ENCODE measurements at regions not wholly inside any gene's neighbourhood (a gene's known extent, or its start where the extent isn't known, plus 50 kb on each side); places are given as distances from the start of the nearest gene placed in this dataset.
"Not testable (repeated sequence)": the region's sequence is repeated elsewhere in the genome, so short reads cannot be mapped to it uniquely, and the experiment has no call there.

DNA sequence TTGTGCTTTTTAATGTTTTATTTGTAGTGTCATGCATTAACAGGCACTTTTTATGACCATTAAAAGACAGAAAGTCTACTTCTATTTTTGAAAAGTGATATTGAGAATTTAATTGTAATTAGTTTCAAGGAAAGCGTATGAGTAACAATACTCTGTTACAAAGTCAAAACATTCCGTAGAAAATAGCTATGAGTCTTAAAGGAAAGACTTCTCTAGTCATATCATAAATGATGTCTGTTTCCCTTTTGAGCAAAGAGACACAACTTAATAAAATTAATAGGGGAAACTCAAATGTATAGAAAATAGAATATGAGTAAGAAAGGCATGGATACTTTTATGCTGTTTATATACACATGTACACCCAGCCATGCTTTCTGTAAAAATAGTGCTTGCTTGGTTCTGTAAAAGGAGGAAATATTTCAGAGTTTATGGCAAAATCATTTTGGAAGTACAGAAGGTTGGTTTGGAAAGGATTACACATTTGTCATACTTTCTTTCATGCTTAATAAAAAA, 107.8 kb upstream of the AHI1 start:
- Histone ChIP-seq H3K4me1 (ENCODE audit: insufficient read depth, low read length, severe bottlenecking) (no peaks in the 10 kb centered on the region), H3K9me2 (ENCODE audit: low read depth, low read length) (no peaks in the 10 kb centered on the region), H3K27me3 (ENCODE audit: insufficient read depth, low read length) (0 out of 2 replicates have a peak, but pooled peaks cover 5% of the 10 kb centered on the region), H3K27ac (ENCODE audit: low read depth, low read length, poor library complexity, severe bottlenecking) (no peak overlapping the region), H3K4me2 (ENCODE audit: low read length) (no peak overlapping the region), H3K4me3 (ENCODE audit: low read depth, low read length, poor library complexity, severe bottlenecking) (no peak overlapping the region), H3K36me3 (ENCODE audit: insufficient read depth, low read length) (no peaks in the 10 kb centered on the region), H2AFZ (ENCODE audit: low read length) (no peak overlapping the region), H3K9me3 (ENCODE audit: low read length) (no peaks in the 10 kb centered on the region), H3K9ac (ENCODE audit: low read length) (no peak overlapping the region), H3F3A (ENCODE audit: insufficient read depth, low read length) (no peaks in the 10 kb centered on the region), H4K20me1 (ENCODE audit: insufficient read depth, low read length) (no peaks in the 10 kb centered on the region), H3K79me2 (ENCODE audit: insufficient read depth, low read length) (no peaks in the 10 kb centered on the region)
- no peak for TF ChIP-seq CTCF (IDR thresholded peaks at IDR 0.05; ENCODE audit: low read length)
- TF ChIP-seq EZH2 (IDR thresholded peaks at IDR 0.05; ENCODE audit: borderline replicate concordance, low read length) = no peak

DNA sequence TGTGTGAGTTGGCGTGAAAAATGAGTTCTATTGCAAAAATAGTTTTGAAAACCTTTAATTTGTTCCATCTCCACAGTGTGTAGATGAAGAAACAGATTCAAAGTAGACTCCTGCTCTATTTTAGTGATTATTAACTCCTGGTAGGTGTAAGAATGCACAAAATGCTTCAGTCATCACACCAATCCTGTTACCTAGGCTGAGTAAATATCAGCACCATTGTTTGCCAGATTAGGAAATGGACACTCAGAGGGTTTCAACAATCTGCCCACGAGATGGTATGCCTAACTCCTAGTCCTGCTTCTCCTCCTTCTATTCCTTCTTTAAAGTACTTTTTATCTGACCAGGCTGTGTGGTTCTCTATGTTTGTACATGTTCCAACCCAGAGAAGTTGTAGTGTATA, 108.9 kb upstream of the AHI1 start:
- no peak for TF ChIP-seq CTCF (IDR thresholded peaks at IDR 0.05; ENCODE audit: low read length)
- TF ChIP-seq EZH2 (IDR thresholded peaks at IDR 0.05; ENCODE audit: borderline replicate concordance, low read length) = no peak
- Histone ChIP-seq H3K9me3 (ENCODE audit: low read length) (no peaks in the 10 kb centered on the region), H3K9ac (ENCODE audit: low read length) (no peak overlapping the region), H4K20me1 (ENCODE audit: insufficient read depth, low read length) (no peaks in the 10 kb centered on the region), H3K27me3 (ENCODE audit: insufficient read depth, low read length) (0 out of 2 replicates have a peak, but pooled peaks cover 5% of the 10 kb centered on the region), H3F3A (ENCODE audit: insufficient read depth, low read length) (no peaks in the 10 kb centered on the region), H3K36me3 (ENCODE audit: insufficient read depth, low read length) (no peaks in the 10 kb centered on the region), H3K27ac (ENCODE audit: low read depth, low read length, poor library complexity, severe bottlenecking) (no peak overlapping the region), H3K4me1 (ENCODE audit: insufficient read depth, low read length, severe bottlenecking) (no peaks in the 10 kb centered on the region), H3K79me2 (ENCODE audit: insufficient read depth, low read length) (no peaks in the 10 kb centered on the region), H3K9me2 (ENCODE audit: low read depth, low read length) (no peaks in the 10 kb centered on the region), H2AFZ (ENCODE audit: low read length) (no peak overlapping the region), H3K4me2 (ENCODE audit: low read length) (no peak overlapping the region), H3K4me3 (ENCODE audit: low read depth, low read length, poor library complexity, severe bottlenecking) (no peak overlapping the region)

- Histone ChIP-seq H3F3A (ENCODE audit: insufficient read depth, low read length) (no peaks in the 10 kb centered on the region), H3K4me3 (ENCODE audit: low read depth, low read length, poor library complexity, severe bottlenecking) (no peak overlapping the region), H4K20me1 (ENCODE audit: insufficient read depth, low read length) (no peaks in the 10 kb centered on the region), H3K27ac (ENCODE audit: low read depth, low read length, poor library complexity, severe bottlenecking) (no peak overlapping the region), H3K36me3 (ENCODE audit: insufficient read depth, low read length) (no peaks in the 10 kb centered on the region), H3K9ac (ENCODE audit: low read length) (no peak overlapping the region), H3K4me2 (ENCODE audit: low read length) (no peak overlapping the region), H3K79me2 (ENCODE audit: insufficient read depth, low read length) (no peaks in the 10 kb centered on the region), H3K9me2 (ENCODE audit: low read depth, low read length) (no peaks in the 10 kb centered on the region), H3K4me1 (ENCODE audit: insufficient read depth, low read length, severe bottlenecking) (no peaks in the 10 kb centered on the region), H2AFZ (ENCODE audit: low read length) (no peak overlapping the region), H3K27me3 (ENCODE audit: insufficient read depth, low read length) (0 out of 2 replicates have a peak, but pooled peaks cover 5% of the 10 kb centered on the region), H3K9me3 (ENCODE audit: low read length) (no peaks in the 10 kb centered on the region)
- TF ChIP-seq EZH2 (IDR thresholded peaks at IDR 0.05; ENCODE audit: borderline replicate concordance, low read length) (no peak), CTCF (IDR thresholded peaks at IDR 0.05; ENCODE audit: low read length) (no peak)
These were observed 110.5 kb upstream of the AHI1 start for GRCh38 chr6:135608031-135608430.

DNA sequence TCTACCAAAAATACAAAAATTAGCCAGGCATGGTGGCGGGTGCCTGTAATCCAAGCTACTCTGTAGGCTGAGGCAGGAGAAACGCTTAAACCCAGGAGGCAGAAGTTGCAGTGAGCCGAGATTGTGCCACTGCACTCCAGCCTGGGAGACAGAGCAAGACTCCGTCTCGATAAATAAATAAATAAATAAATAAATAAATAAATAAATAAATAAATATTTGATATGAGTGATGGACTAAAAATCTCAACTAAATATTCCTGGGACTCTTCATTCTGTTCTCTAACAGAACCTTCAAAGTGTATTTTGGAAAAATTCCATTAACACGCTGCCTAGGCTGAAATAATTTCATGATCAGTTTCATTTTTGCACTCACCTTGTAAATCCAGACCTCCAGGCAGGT, 112.7 kb upstream of the AHI1 start:
- not testable (repeated sequence) for H4K20me1 ChIP-seq (ENCODE audit: insufficient read depth, low read length); H3K9ac ChIP-seq (ENCODE audit: low read length); H3F3A ChIP-seq (ENCODE audit: insufficient read depth, low read length); H3K27me3 ChIP-seq (ENCODE audit: insufficient read depth, low read length); H3K4me2 ChIP-seq (ENCODE audit: low read length); H3K4me3 ChIP-seq (ENCODE audit: low read depth, low read length, poor library complexity, severe bottlenecking); H3K27ac ChIP-seq (ENCODE audit: low read depth, low read length, poor library complexity, severe bottlenecking); H3K4me1 ChIP-seq (ENCODE audit: insufficient read depth, low read length, severe bottlenecking); H2AFZ ChIP-seq (ENCODE audit: low read length); H3K9me3 ChIP-seq (ENCODE audit: low read length); H3K9me2 ChIP-seq (ENCODE audit: low read depth, low read length); H3K79me2 ChIP-seq (ENCODE audit: insufficient read depth, low read length); H3K36me3 ChIP-seq (ENCODE audit: insufficient read depth, low read length)

Data from OCI-LY1 (cell line).